ENCODE measurements at regions not wholly inside any gene's neighbourhood (a gene's known extent, or its start where the extent isn't known, plus 50 kb on each side); places are given as distances from the start of the nearest gene placed in this dataset.

DNA sequence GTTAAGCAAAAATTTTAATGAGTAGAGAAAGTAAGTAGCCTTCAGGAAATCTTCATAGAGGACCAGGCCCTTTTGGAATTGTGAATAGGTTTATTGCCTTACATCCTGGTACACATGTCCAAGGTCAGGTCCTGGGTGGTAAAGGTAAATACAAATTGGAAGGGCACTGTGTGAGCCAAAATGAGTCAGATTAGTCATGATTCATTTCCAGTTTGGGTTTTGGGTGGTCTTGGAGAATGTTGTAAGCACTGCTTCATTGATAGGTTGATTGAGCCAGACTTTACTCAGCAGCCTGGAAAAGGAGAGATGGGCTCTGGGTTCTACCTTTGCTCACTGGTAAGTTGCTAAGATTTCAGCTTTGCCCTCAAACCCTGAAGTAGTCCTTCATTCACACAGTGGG, 82.5 kb upstream of the ZNF169 start:
- no peak for TF ChIP-seq SUZ12 (IDR thresholded peaks at IDR 0.05; ENCODE audit: extremely low read depth, insufficient read depth, insufficient read length)
- TF ChIP-seq ZNF274 (IDR thresholded peaks at IDR 0.05; ENCODE audit: low read depth, low read length), result no peak
